ENCODE measurements at regions not wholly inside any gene's neighbourhood (a gene's known extent, or its start where the extent isn't known, plus 50 kb on each side); places are given as distances from the start of the nearest gene placed in this dataset.

GRCh38 chr13:109611912-109612691 lies 174.3 kb downstream of the IRS2 start:
- Histone ChIP-seq H3K4me1 (ENCODE audit: insufficient read depth) (no peaks in the 10 kb centered on the region), H2AFZ (no peak overlapping the region), H3K9ac (no peak overlapping the region), H3K4me3 (no peak overlapping the region), H3F3A (ENCODE audit: insufficient read depth) (no peaks in the 10 kb centered on the region), H3K79me2 (ENCODE audit: insufficient read depth) (no peaks in the 10 kb centered on the region), H4K20me1 (ENCODE audit: insufficient read depth) (no peaks in the 10 kb centered on the region), H3K27me3 (replicated peaks; ENCODE audit: insufficient read depth) (peaks cover 53% of the 10 kb centered on the region), H3K9me3 (ENCODE audit: low read depth) (no peaks in the 10 kb centered on the region), H3K9me2 (ENCODE audit: insufficient read depth) (no peaks in the 10 kb centered on the region), H3K36me3 (ENCODE audit: low read depth) (no peaks in the 10 kb centered on the region), H3K27ac (no peak overlapping the region), H3K4me2 (ENCODE audit: unreplicated experiment) (no peak overlapping the region)
- 38 to 44% methylated on average over 3 of the region's 3 CpGs for WGBS, 2 experiments (ENCODE audit: low coverage in 1 of 2, low lambda C conversion rate in 2 of 2, missing lambda C conversion rate in 2 of 2)
- no peak for DNase-seq
- no peak for TF ChIP-seq EZH2 (IDR thresholded peaks at IDR 0.05; ENCODE audit: insufficient read depth, poor library complexity, severe bottlenecking)
- TF ChIP-seq EZH2phosphoT487 (IDR thresholded peaks at IDR 0.05; ENCODE audit: insufficient read depth, low read depth): no peak
- in situ Hi-C loops (cut with MboI): no loop called here

GRCh38 chr13:109610517-109610916 lies 175.9 kb downstream of the IRS2 start:
- H3K4me1 ChIP-seq (ENCODE audit: insufficient read depth): no peaks in the 10 kb centered on the region
- no peak overlapping the region for H3K4me2 ChIP-seq (ENCODE audit: unreplicated experiment)
- no peaks in the 10 kb centered on the region for H4K20me1 ChIP-seq (ENCODE audit: insufficient read depth)
- H3K9me2 ChIP-seq (ENCODE audit: insufficient read depth): no peaks in the 10 kb centered on the region
- H3K4me3 ChIP-seq: no peak overlapping the region
- peaks cover 55% of the 10 kb centered on the region for H3K27me3 ChIP-seq (replicated peaks; ENCODE audit: insufficient read depth)
- peak; percentile 20 for DNase-seq
- no peak overlapping the region for H3K27ac ChIP-seq
- no peak overlapping the region for H3K9ac ChIP-seq
- TF ChIP-seq EZH2phosphoT487 (IDR thresholded peaks at IDR 0.05; ENCODE audit: insufficient read depth, low read depth) (no peak), EZH2 (IDR thresholded peaks at IDR 0.05; ENCODE audit: insufficient read depth, poor library complexity, severe bottlenecking) (no peak)
- H3K79me2 ChIP-seq (ENCODE audit: insufficient read depth): no peaks in the 10 kb centered on the region
- no peaks in the 10 kb centered on the region for H3F3A ChIP-seq (ENCODE audit: insufficient read depth)
- no peaks in the 10 kb centered on the region for H3K36me3 ChIP-seq (ENCODE audit: low read depth)
- H3K9me3 ChIP-seq (ENCODE audit: low read depth): no peaks in the 10 kb centered on the region
- H2AFZ ChIP-seq: no peak overlapping the region
- in situ Hi-C loops (cut with MboI): no loop called here
- 14 to 23% methylated on average over 4 of the region's 4 CpGs for WGBS, 2 experiments (ENCODE audit: low coverage in 1 of 2, low lambda C conversion rate in 2 of 2, missing lambda C conversion rate in 2 of 2)

- in situ Hi-C loops (cut with MboI): no loop called here
- Histone ChIP-seq H3F3A (ENCODE audit: insufficient read depth) (no peaks in the 10 kb centered on the region), H3K27ac (no peak overlapping the region), H3K9me2 (ENCODE audit: insufficient read depth) (no peaks in the 10 kb centered on the region), H2AFZ (no peak overlapping the region), H4K20me1 (ENCODE audit: insufficient read depth) (no peaks in the 10 kb centered on the region), H3K4me2 (ENCODE audit: unreplicated experiment) (no peak overlapping the region), H3K4me3 (no peak overlapping the region), H3K4me1 (ENCODE audit: insufficient read depth) (no peaks in the 10 kb centered on the region), H3K9me3 (ENCODE audit: low read depth) (no peaks in the 10 kb centered on the region), H3K27me3 (replicated peaks; ENCODE audit: insufficient read depth) (peaks cover 50% of the 10 kb centered on the region), H3K36me3 (ENCODE audit: low read depth) (no peaks in the 10 kb centered on the region), H3K79me2 (ENCODE audit: insufficient read depth) (no peaks in the 10 kb centered on the region), H3K9ac (no peak overlapping the region)
- 49 to 60% methylated on average over 3 of the region's 3 CpGs for WGBS, 2 experiments (ENCODE audit: low coverage in 1 of 2, low lambda C conversion rate in 2 of 2, missing lambda C conversion rate in 2 of 2)
- TF ChIP-seq EZH2 (IDR thresholded peaks at IDR 0.05; ENCODE audit: insufficient read depth, poor library complexity, severe bottlenecking) (no peak), EZH2phosphoT487 (IDR thresholded peaks at IDR 0.05; ENCODE audit: insufficient read depth, low read depth) (no peak)
- no peak for DNase-seq
Measured at GRCh38 chr13:109608503-109608902, 177.9 kb downstream of the IRS2 start.

GRCh38 chr13:109608059-109608458 lies 178.3 kb downstream of the IRS2 start:
- Histone ChIP-seq H3F3A (ENCODE audit: insufficient read depth) (no peaks in the 10 kb centered on the region), H3K9ac (no peak overlapping the region), H3K79me2 (ENCODE audit: insufficient read depth) (no peaks in the 10 kb centered on the region), H3K4me3 (no peak overlapping the region), H3K27me3 (replicated peaks; ENCODE audit: insufficient read depth) (peaks cover 46% of the 10 kb centered on the region), H2AFZ (no peak overlapping the region), H3K4me2 (ENCODE audit: unreplicated experiment) (no peak overlapping the region), H3K9me2 (ENCODE audit: insufficient read depth) (no peaks in the 10 kb centered on the region), H3K9me3 (ENCODE audit: low read depth) (no peaks in the 10 kb centered on the region), H3K36me3 (ENCODE audit: low read depth) (no peaks in the 10 kb centered on the region), H3K4me1 (ENCODE audit: insufficient read depth) (no peaks in the 10 kb centered on the region), H3K27ac (no peak overlapping the region), H4K20me1 (ENCODE audit: insufficient read depth) (no peaks in the 10 kb centered on the region)
- no peak for DNase-seq
- TF ChIP-seq EZH2 (IDR thresholded peaks at IDR 0.05; ENCODE audit: insufficient read depth, poor library complexity, severe bottlenecking): no peak
- no peak for TF ChIP-seq EZH2phosphoT487 (IDR thresholded peaks at IDR 0.05; ENCODE audit: insufficient read depth, low read depth)
- in situ Hi-C loops (cut with MboI): no loop called here
- 58 to 75% methylated on average over 3 of the region's 3 CpGs for WGBS, 2 experiments (ENCODE audit: low coverage in 1 of 2, low lambda C conversion rate in 2 of 2, missing lambda C conversion rate in 2 of 2)
